Astrocyte (in vitro differentiated cells and primary cell): ENCODE measurements at regions not wholly inside any gene's neighbourhood (a gene's known extent, or its start where the extent isn't known, plus 50 kb on each side); places are given as distances from the start of the nearest gene placed in this dataset.

ENCODE experiments used
- DNase-seq: peaks from one replicate; pipeline ENCODE4 v3.0.0-alpha.2; 2010; ENCODE audit warnings: low read depth
- FAIRE-seq: peaks from 2 replicates; lab custom pipeline; 2011; peaks lifted over from hg19 to GRCh38; lab: Jason Lieb, UNC
- H2AFZ ChIP-seq: 2 replicates; pipeline ENCODE4 v1.6.0; 2012; ENCODE audit warnings: low read depth, low read length, inconsistent platforms
- H3K27ac ChIP-seq: 2 replicates; pipeline ENCODE4 v1.5.1; 2011; ENCODE audit warnings: low read depth, low read length, inconsistent platforms
- H3K27me3 ChIP-seq: 2 replicates; pipeline ENCODE4 v1.6.0; 2011; ENCODE audit warnings: low read length, inconsistent platforms; ENCODE audit not compliant: insufficient read depth
- H3K36me3 ChIP-seq: 2 replicates; pipeline ENCODE4 v1.5.1; 2011; ENCODE audit warnings: low read length, inconsistent platforms; ENCODE audit not compliant: insufficient read depth
- H3K4me1 ChIP-seq: 2 replicates; pipeline ENCODE4 v1.5.1; 2011; ENCODE audit warnings: low read length, inconsistent platforms; ENCODE audit not compliant: insufficient read depth
- H3K4me2 ChIP-seq: 2 replicates; pipeline ENCODE4 v1.6.0; 2012; ENCODE audit warnings: low read length, inconsistent platforms
- H3K4me3 ChIP-seq: 2 replicates; pipeline ENCODE4 v1.5.1; 2011; ENCODE audit warnings: low read depth, mild to moderate bottlenecking, low read length, inconsistent platforms; ENCODE audit not compliant: insufficient read depth
- H3K79me2 ChIP-seq: 2 replicates; pipeline ENCODE4 v1.6.0; 2012; ENCODE audit warnings: mild to moderate bottlenecking, low read length, inconsistent platforms; ENCODE audit not compliant: insufficient read depth
- H3K9ac ChIP-seq: 2 replicates; pipeline ENCODE4 v1.6.0; 2012; ENCODE audit warnings: mild to moderate bottlenecking, low read length, inconsistent platforms
- H3K9me3 ChIP-seq: 2 replicates; pipeline ENCODE4 v1.5.1; 2012; ENCODE audit warnings: low read depth, mild to moderate bottlenecking, low read length, inconsistent platforms; ENCODE audit not compliant: insufficient read depth
- H4K20me1 ChIP-seq: 2 replicates; pipeline ENCODE4 v1.6.0; 2012; ENCODE audit warnings: low read length, inconsistent platforms; ENCODE audit not compliant: insufficient read depth
- H3K27ac Mint-ChIP-seq: one replicate; pipeline ENCODE4 v1.8.0; 2021; ENCODE audit warnings: mild to moderate bottlenecking, mixed read lengths; ENCODE audit not compliant: unreplicated experiment
- H3K27me3 Mint-ChIP-seq: one replicate; pipeline ENCODE4 v1.8.0; 2021; ENCODE audit warnings: low read depth, mixed read lengths; ENCODE audit not compliant: unreplicated experiment
- H3K36me3 Mint-ChIP-seq: one replicate; pipeline ENCODE4 v1.8.0; 2021; ENCODE audit warnings: low read depth, mixed read lengths; ENCODE audit not compliant: unreplicated experiment
- H3K4me1 Mint-ChIP-seq: one replicate; pipeline ENCODE4 v1.8.0; 2021; ENCODE audit warnings: low read depth, mixed read lengths; ENCODE audit not compliant: unreplicated experiment
- H3K4me3 Mint-ChIP-seq: one replicate; pipeline ENCODE4 v1.8.0; 2021; ENCODE audit warnings: mild to moderate bottlenecking, moderate library complexity, mixed read lengths; ENCODE audit not compliant: unreplicated experiment
- H3K9me3 Mint-ChIP-seq: one replicate; pipeline ENCODE4 v1.8.0; 2021; ENCODE audit warnings: mild to moderate bottlenecking, mixed read lengths; ENCODE audit not compliant: unreplicated experiment
- CTCF ChIP-seq: IDR thresholded peaks from 2 replicates; pipeline ENCODE4 v1.5.1; 2011; ENCODE audit warnings: low read depth, mild to moderate bottlenecking, inconsistent platforms, low read length, moderate library complexity; ENCODE audit not compliant: insufficient read depth
- EZH2 ChIP-seq: IDR thresholded peaks from 2 replicates; pipeline ENCODE4 v1.6.1; 2012; ENCODE audit warnings: mild to moderate bottlenecking, low read length, inconsistent platforms; ENCODE audit not compliant: insufficient read depth

DNA sequence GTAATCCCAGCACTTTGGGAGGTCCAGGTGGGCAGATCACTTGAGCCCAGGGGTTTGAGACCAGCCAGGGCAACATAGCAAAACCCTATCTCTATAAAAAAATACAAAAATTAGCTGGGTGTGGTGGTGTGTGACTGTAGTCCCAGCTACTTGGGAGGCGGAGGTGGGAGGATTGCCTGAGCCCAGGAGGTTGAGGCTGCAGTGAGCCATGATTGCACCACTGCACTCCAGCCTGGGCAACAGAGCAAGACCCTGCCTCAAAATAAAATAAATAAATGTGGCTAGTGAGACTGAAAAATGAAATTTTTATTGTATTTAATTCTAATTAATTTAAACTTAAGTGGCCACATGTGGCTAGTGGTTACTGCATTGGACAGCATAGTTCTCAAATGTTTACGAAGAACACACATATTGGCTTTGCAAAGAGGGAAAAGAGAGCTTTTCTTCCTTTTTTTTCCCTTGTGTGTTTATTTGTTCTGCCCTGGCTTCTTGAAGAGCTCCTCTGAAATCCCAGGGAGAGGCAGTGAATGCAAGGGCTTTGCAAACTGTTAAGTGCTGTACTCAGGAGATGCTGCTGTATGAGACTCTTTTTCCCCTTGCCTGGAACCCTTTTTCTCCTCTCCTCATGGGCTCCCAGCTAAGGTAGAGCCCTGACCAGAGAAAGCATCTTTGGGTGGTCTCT, 59.0 kb upstream of the RPL11 start:
- H3K36me3 ChIP-seq: no peaks in the 10 kb centered on the region
- no peak overlapping the region for H3K4me3 Mint-ChIP-seq
- no peak overlapping the region for H3K27ac ChIP-seq
- H3K27me3 ChIP-seq: no peaks in the 10 kb centered on the region
- H3K4me1 ChIP-seq: peaks cover 5% of the 10 kb centered on the region
- no peak overlapping the region for H3K9ac ChIP-seq
- no peaks in the 10 kb centered on the region for H4K20me1 ChIP-seq
- H3K79me2 ChIP-seq: no peaks in the 10 kb centered on the region
- no peaks in the 10 kb centered on the region for H3K4me1 Mint-ChIP-seq
- H3K4me3 ChIP-seq: no peak overlapping the region
- TF ChIP-seq EZH2: no peak
- TF ChIP-seq CTCF: no peak
- FAIRE-seq (no peak), DNase-seq (no peak)
- peaks cover 2% of the 10 kb centered on the region for H3K27me3 Mint-ChIP-seq
- H3K4me2 ChIP-seq: no peak overlapping the region
- no peaks in the 10 kb centered on the region for H3K9me3 Mint-ChIP-seq
- H3K27ac Mint-ChIP-seq: no peak overlapping the region
- H3K9me3 ChIP-seq: no peaks in the 10 kb centered on the region
- no peaks in the 10 kb centered on the region for H3K36me3 Mint-ChIP-seq
- H2AFZ ChIP-seq: no peak overlapping the region

DNA sequence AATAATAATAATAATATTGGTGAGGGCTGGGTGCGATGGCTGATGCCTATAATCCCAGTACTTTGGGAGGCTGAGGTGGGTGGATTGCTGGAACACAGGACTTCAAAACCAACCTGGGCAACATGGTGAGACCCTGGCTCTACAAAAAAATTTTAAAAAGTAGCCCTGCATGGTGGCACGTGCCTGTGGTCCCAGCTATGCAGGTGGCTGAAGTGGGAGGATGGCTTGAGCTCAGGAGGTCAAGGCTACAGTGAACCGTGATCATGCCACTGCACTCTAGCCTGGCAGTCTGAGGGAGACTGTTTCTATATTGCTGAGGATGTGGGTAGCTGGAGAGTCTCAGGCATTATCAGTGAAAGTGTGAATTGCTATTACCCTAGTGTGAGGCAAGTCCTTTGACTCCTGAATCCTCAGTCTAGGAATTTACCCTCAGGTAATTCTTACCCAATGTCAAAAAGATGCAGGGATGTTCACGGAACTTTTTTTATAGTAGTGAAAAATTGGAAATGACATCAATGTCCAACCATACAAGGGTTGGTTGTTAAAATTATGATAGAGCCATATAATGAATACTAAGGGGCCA, 61.8 kb upstream of the RPL11 start:
- Mint-ChIP-seq H3K27ac (no peak overlapping the region), H3K4me3 (no peak overlapping the region), H3K9me3 (no peaks in the 10 kb centered on the region), H3K36me3 (no peaks in the 10 kb centered on the region), H3K27me3 (peaks cover 10% of the 10 kb centered on the region), H3K4me1 (no peaks in the 10 kb centered on the region)
- no peak overlapping the region for H2AFZ ChIP-seq
- H3K36me3 ChIP-seq: no peaks in the 10 kb centered on the region
- H4K20me1 ChIP-seq: no peaks in the 10 kb centered on the region
- H3K4me3 ChIP-seq: no peak overlapping the region
- no peak overlapping the region for H3K27ac ChIP-seq
- TF ChIP-seq EZH2 (no peak), CTCF (no peak)
- no peak overlapping the region for H3K4me2 ChIP-seq
- FAIRE-seq (no peak), DNase-seq (no peak)
- H3K79me2 ChIP-seq: no peaks in the 10 kb centered on the region
- H3K9me3 ChIP-seq: no peaks in the 10 kb centered on the region
- H3K27me3 ChIP-seq: no peaks in the 10 kb centered on the region
- H3K9ac ChIP-seq: no peak overlapping the region
- no peaks in the 10 kb centered on the region for H3K4me1 ChIP-seq

DNA sequence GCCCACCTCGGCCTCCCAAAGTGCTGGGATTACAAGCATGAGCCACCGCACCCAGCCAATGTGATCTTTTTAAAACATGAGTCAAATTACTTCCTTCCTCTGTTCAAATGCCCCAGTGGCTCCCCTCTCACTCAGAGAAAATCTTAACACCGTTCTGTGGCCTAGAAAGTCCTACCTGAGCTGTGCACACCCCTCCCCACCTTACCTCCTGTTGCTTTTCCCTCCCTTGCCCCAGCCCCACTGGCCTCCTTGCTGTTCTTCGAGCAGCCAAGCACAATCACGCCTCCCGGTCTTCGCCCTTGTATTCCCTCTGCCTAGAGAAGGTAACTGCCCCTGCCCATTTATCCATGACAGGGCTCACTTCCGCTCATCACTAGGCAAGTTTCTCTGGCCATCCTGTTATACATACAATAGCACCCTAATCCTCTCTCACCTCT, 62.6 kb upstream of the RPL11 start:
- H3K4me3 Mint-ChIP-seq: no peak overlapping the region
- H3K79me2 ChIP-seq: no peaks in the 10 kb centered on the region
- no peaks in the 10 kb centered on the region for H3K4me1 Mint-ChIP-seq
- no peaks in the 10 kb centered on the region for H4K20me1 ChIP-seq
- no peak for FAIRE-seq
- H3K9me3 Mint-ChIP-seq: no peaks in the 10 kb centered on the region
- H3K27ac Mint-ChIP-seq: no peak overlapping the region
- no peak for DNase-seq
- no peak for TF ChIP-seq EZH2
- TF ChIP-seq CTCF: no peak
- H3K9ac ChIP-seq: no peak overlapping the region
- no peak overlapping the region for H3K27ac ChIP-seq
- no peaks in the 10 kb centered on the region for H3K27me3 ChIP-seq
- no peaks in the 10 kb centered on the region for H3K36me3 Mint-ChIP-seq
- peaks cover 10% of the 10 kb centered on the region for H3K27me3 Mint-ChIP-seq
- no peaks in the 10 kb centered on the region for H3K4me1 ChIP-seq
- no peaks in the 10 kb centered on the region for H3K36me3 ChIP-seq
- H3K4me3 ChIP-seq: no peak overlapping the region
- H3K4me2 ChIP-seq: no peak overlapping the region
- H2AFZ ChIP-seq: no peak overlapping the region
- H3K9me3 ChIP-seq: no peaks in the 10 kb centered on the region
